22Rv1 (cell line): ENCODE measurements at regions not wholly inside any gene's neighbourhood (a gene's known extent, or its start where the extent isn't known, plus 50 kb on each side); places are given as distances from the start of the nearest gene placed in this dataset.

Experiments used
- CTCF ChIP-seq: fragments of 450-650 bp; IDR thresholded peaks from 2 replicates; pipeline ENCODE4 v1.5.1; 2017; ENCODE audit warnings: mild to moderate bottlenecking
- ZFX ChIP-seq: fragments of 450-650 bp; IDR thresholded peaks from 2 replicates; pipeline ENCODE4 v1.6.1; 2017; ENCODE audit warnings: antibody characterized with exemption, borderline replicate concordance

DNA sequence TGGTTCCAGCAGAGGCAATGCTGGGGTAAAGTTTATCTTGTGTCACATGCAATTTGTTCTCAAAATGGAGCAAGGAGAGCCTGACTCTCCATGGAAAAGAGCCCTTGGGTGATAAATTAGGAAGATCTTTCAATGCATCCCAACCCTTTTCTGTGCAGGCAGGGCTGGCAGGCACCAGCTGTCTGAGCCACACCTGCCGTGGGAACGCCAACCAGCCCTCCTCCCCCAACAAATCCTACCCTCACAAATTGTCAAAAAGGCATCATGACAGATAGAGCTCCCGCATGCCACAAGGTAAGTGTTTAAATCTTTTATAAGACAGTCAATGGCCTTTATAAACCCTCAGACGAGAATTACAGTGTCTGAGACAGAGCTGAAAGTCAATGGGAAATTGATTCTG is 418.5 kb upstream of the CDH5 start:
- TF ChIP-seq CTCF, result no peak
- TF ChIP-seq ZFX, result no peak
